HEK293 (cell line): ENCODE measurements at regions not wholly inside any gene's neighbourhood (a gene's known extent, or its start where the extent isn't known, plus 50 kb on each side); places are given as distances from the start of the nearest gene placed in this dataset.

Experiments used
- SP2 ChIP-seq: fragments of 450-650 bp; formaldehyde crosslinking; IDR thresholded peaks from 2 replicates; pipeline ENCODE4 v1.5.1; 2016; ENCODE audit warnings: missing biosample characterization, missing genetic modification characterization
- TRIM28 ChIP-seq: IDR thresholded peaks from 2 replicates; pipeline ENCODE4 v1.6.1; 2011; ENCODE audit warnings: low read length, control low read depth, borderline replicate concordance
- ZFP3 ChIP-seq: fragments of 450-650 bp; formaldehyde crosslinking; IDR thresholded peaks from 2 replicates; pipeline ENCODE4 v1.5.1; 2016; ENCODE audit warnings: low read depth, missing biosample characterization, missing genetic modification characterization
- ZNF350 ChIP-seq: fragments of 450-650 bp; formaldehyde crosslinking; IDR thresholded peaks from 2 replicates; pipeline ENCODE4 v1.5.0; 2017; ENCODE audit warnings: missing biosample characterization, mild to moderate bottlenecking, missing genetic modification characterization
- ZNF530 ChIP-seq: fragments of 450-650 bp; formaldehyde crosslinking; IDR thresholded peaks from 2 replicates; pipeline ENCODE4 v1.5.1; 2016; ENCODE audit warnings: low read depth, missing biosample characterization, missing genetic modification characterization
- ZNF600 ChIP-seq: fragments of 450-650 bp; formaldehyde crosslinking; IDR thresholded peaks from 2 replicates; pipeline ENCODE4 v1.5.1; 2016; ENCODE audit warnings: missing biosample characterization, missing genetic modification characterization
- TF ChIP-seq, protein P1 (sequence below): fragments of 450-650 bp; formaldehyde crosslinking; IDR thresholded peaks from 2 replicates; pipeline ENCODE4 v1.5.1; 2016; ENCODE audit warnings: missing biosample characterization, missing genetic modification characterization
- TF ChIP-seq, protein P2 (sequence below): fragments of 450-650 bp; formaldehyde crosslinking; IDR thresholded peaks from 2 replicates; pipeline ENCODE4 v1.5.1; 2016; ENCODE audit warnings: missing biosample characterization, missing genetic modification characterization
- TF ChIP-seq, protein P3 (sequence below): fragments of 450-650 bp; formaldehyde crosslinking; IDR thresholded peaks from 2 replicates; pipeline ENCODE4 v1.5.1; 2016; ENCODE audit warnings: missing biosample characterization, missing genetic modification characterization
- TF ChIP-seq, protein P4 (sequence below): fragments of 450-650 bp; formaldehyde crosslinking; IDR thresholded peaks from 2 replicates; pipeline ENCODE4 v1.5.1; 2016; ENCODE audit warnings: missing biosample characterization, missing genetic modification characterization

DNA sequence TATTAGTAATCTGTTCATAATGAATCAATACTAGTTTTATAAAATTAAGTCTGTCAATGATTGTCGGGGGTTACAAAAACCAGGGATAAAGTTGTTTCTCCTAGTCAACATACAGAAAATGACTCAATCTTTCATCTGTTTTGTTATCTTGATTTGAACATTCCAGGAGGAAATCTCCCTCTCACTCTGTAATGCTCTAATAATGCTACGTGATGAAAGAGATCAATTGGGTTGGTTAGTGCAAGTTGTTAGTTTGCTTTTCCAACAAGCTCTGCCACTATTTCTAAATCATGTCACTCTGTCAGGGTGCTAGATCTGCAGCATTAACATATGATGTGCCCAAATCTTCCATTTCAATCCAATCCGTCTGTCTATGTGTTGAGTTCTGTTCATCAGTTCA lies 379.5 kb upstream of the GJE1 start:
- TF ChIP-seq, protein P1, sequence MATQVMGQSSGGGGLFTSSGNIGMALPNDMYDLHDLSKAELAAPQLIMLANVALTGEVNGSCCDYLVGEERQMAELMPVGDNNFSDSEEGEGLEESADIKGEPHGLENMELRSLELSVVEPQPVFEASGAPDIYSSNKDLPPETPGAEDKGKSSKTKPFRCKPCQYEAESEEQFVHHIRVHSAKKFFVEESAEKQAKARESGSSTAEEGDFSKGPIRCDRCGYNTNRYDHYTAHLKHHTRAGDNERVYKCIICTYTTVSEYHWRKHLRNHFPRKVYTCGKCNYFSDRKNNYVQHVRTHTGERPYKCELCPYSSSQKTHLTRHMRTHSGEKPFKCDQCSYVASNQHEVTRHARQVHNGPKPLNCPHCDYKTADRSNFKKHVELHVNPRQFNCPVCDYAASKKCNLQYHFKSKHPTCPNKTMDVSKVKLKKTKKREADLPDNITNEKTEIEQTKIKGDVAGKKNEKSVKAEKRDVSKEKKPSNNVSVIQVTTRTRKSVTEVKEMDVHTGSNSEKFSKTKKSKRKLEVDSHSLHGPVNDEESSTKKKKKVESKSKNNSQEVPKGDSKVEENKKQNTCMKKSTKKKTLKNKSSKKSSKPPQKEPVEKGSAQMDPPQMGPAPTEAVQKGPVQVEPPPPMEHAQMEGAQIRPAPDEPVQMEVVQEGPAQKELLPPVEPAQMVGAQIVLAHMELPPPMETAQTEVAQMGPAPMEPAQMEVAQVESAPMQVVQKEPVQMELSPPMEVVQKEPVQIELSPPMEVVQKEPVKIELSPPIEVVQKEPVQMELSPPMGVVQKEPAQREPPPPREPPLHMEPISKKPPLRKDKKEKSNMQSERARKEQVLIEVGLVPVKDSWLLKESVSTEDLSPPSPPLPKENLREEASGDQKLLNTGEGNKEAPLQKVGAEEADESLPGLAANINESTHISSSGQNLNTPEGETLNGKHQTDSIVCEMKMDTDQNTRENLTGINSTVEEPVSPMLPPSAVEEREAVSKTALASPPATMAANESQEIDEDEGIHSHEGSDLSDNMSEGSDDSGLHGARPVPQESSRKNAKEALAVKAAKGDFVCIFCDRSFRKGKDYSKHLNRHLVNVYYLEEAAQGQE = no peak
- TF ChIP-seq TRIM28 = no peak
- no peak for TF ChIP-seq ZNF600 (tag by site-specific recombination)
- TF ChIP-seq, protein P2, sequence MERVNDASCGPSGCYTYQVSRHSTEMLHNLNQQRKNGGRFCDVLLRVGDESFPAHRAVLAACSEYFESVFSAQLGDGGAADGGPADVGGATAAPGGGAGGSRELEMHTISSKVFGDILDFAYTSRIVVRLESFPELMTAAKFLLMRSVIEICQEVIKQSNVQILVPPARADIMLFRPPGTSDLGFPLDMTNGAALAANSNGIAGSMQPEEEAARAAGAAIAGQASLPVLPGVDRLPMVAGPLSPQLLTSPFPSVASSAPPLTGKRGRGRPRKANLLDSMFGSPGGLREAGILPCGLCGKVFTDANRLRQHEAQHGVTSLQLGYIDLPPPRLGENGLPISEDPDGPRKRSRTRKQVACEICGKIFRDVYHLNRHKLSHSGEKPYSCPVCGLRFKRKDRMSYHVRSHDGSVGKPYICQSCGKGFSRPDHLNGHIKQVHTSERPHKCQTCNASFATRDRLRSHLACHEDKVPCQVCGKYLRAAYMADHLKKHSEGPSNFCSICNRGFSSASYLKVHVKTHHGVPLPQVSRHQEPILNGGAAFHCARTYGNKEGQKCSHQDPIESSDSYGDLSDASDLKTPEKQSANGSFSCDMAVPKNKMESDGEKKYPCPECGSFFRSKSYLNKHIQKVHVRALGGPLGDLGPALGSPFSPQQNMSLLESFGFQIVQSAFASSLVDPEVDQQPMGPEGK (tag by site-specific recombination) = no peak
- no peak for TF ChIP-seq ZFP3 (tag by site-specific recombination)
- no peak for TF ChIP-seq SP2
- TF ChIP-seq, protein P3, sequence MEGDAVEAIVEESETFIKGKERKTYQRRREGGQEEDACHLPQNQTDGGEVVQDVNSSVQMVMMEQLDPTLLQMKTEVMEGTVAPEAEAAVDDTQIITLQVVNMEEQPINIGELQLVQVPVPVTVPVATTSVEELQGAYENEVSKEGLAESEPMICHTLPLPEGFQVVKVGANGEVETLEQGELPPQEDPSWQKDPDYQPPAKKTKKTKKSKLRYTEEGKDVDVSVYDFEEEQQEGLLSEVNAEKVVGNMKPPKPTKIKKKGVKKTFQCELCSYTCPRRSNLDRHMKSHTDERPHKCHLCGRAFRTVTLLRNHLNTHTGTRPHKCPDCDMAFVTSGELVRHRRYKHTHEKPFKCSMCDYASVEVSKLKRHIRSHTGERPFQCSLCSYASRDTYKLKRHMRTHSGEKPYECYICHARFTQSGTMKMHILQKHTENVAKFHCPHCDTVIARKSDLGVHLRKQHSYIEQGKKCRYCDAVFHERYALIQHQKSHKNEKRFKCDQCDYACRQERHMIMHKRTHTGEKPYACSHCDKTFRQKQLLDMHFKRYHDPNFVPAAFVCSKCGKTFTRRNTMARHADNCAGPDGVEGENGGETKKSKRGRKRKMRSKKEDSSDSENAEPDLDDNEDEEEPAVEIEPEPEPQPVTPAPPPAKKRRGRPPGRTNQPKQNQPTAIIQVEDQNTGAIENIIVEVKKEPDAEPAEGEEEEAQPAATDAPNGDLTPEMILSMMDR (tag by site-specific recombination) = no peak
- TF ChIP-seq ZNF350 (tag by site-specific recombination) = no peak
- TF ChIP-seq, protein P4, sequence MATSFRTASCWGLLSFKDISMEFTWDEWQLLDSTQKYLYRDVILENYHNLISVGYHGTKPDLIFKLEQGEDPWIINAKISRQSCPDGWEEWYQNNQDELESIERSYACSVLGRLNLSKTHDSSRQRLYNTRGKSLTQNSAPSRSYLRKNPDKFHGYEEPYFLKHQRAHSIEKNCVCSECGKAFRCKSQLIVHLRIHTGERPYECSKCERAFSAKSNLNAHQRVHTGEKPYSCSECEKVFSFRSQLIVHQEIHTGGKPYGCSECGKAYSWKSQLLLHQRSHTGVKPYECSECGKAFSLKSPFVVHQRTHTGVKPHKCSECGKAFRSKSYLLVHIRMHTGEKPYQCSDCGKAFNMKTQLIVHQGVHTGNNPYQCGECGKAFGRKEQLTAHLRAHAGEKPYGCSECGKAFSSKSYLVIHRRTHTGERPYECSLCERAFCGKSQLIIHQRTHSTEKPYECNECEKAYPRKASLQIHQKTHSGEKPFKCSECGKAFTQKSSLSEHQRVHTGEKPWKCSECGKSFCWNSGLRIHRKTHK (tag by site-specific recombination) = no peak
- TF ChIP-seq ZNF530 (tag by site-specific recombination) = no peak
